ENCODE measurements at regions not wholly inside any gene's neighbourhood (a gene's known extent, or its start where the extent isn't known, plus 50 kb on each side); places are given as distances from the start of the nearest gene placed in this dataset.

DNA sequence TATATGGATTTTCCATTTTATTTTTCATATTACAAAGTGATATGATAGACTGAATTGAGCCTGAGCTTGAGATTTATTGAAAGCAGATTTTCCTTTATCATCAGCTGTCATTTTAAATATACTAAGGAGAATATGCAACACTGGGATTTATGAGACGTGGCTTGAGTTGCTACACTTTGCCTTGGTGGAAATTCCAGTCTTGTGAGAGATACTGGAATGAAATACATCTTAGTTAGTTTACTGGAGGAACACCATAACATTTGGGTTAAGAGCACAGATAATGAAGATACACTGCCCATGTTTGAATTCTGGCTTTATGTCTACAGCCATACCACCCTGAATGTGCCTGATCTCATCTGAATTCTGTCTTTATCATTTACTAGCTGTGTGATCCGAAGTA lies 86.5 kb upstream of the IFNGR1 start:
- TF ChIP-seq, protein P1, sequence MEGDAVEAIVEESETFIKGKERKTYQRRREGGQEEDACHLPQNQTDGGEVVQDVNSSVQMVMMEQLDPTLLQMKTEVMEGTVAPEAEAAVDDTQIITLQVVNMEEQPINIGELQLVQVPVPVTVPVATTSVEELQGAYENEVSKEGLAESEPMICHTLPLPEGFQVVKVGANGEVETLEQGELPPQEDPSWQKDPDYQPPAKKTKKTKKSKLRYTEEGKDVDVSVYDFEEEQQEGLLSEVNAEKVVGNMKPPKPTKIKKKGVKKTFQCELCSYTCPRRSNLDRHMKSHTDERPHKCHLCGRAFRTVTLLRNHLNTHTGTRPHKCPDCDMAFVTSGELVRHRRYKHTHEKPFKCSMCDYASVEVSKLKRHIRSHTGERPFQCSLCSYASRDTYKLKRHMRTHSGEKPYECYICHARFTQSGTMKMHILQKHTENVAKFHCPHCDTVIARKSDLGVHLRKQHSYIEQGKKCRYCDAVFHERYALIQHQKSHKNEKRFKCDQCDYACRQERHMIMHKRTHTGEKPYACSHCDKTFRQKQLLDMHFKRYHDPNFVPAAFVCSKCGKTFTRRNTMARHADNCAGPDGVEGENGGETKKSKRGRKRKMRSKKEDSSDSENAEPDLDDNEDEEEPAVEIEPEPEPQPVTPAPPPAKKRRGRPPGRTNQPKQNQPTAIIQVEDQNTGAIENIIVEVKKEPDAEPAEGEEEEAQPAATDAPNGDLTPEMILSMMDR (IDR thresholded peaks at IDR 0.05; ENCODE audit: borderline replicate concordance, extremely low read depth, low read length, poor library complexity, severe bottlenecking): no peak
- TF ChIP-seq EZH2 (IDR thresholded peaks at IDR 0.05; ENCODE audit: borderline replicate concordance, low read depth, low read length, severe bottlenecking): no peak

Measured in DND-41 (cell line).